Right atrium auricular region (tissue), 2 donors: ENCODE measurements at regions not wholly inside any gene's neighbourhood (a gene's known extent, or its start where the extent isn't known, plus 50 kb on each side); places are given as distances from the start of the nearest gene placed in this dataset.

ENCODE experiments used
- DNase-seq: peaks from one replicate; pipeline ENCODE4 v3.0.0-alpha.2; 2019; ENCODE audit warnings: low spot score
- H3K27ac ChIP-seq, 2 donors: fragments of 200-600 bp; sonication (generic); 1 replicate in 1 of 2; 2 replicates in 1 of 2; pipeline ENCODE4 v1.5.1; 2016 to 2019
- H3K27me3 ChIP-seq, 2 donors: fragments of 200-600 bp; sonication (generic); one replicate each; pipeline versions ENCODE4 v1.5.1 to v1.6.0; 2017 to 2019
- H3K36me3 ChIP-seq: fragments of 200-600 bp; sonication (generic); one replicate; pipeline ENCODE4 v1.5.1; 2016
- H3K4me1 ChIP-seq, 2 donors: fragments of 200-600 bp; sonication (generic); one replicate each; pipeline versions ENCODE4 v1.5.1 to v1.6.0; 2017 to 2019
- H3K4me3 ChIP-seq, 2 donors: fragments of 200-600 bp; sonication (generic); 1 replicate in 1 of 2; 2 replicates in 1 of 2; pipeline ENCODE4 v1.5.1; 2017 to 2019; ENCODE audit warnings: mild to moderate bottlenecking in 1 of 2, moderate library complexity in 1 of 2
- H3K9me3 ChIP-seq, 2 donors: fragments of 200-600 bp; sonication (generic); one replicate each; pipeline ENCODE4 v1.5.1; 2019
- CTCF ChIP-seq, 2 donors: fragments of 200-600 bp; sonication (generic); IDR thresholded peaks; one replicate each; pipeline ENCODE4 v1.5.1; 2019; ENCODE audit warnings: antibody characterized with exemption in 2 of 2

GRCh38 chr1:234898455-234899033 is 230.1 kb downstream of the TOMM20 start:
- Histone ChIP-seq H3K36me3 (no peaks in the 10 kb centered on the region), H3K27ac (peak overlapping the region; percentile 87 to 96), H3K4me1 (peaks cover 0 to 43% of the 10 kb centered on the region in 2 donors), H3K27me3 (no peaks in the 10 kb centered on the region), H3K9me3 (no peaks in the 10 kb centered on the region), H3K4me3 (no peak overlapping the region)
- TF ChIP-seq CTCF (IDR thresholded peaks at IDR 0.05): no peak
- no peak for DNase-seq

GRCh38 chr1:234897754-234898454 is 230.7 kb downstream of the TOMM20 start:
- Histone ChIP-seq H3K27ac (peak overlapping the region; percentile 87 to 96), H3K27me3 (no peaks in the 10 kb centered on the region), H3K36me3 (no peaks in the 10 kb centered on the region), H3K4me1 (peaks cover 0 to 47% of the 10 kb centered on the region in 2 donors), H3K4me3 (no peak overlapping the region), H3K9me3 (no peaks in the 10 kb centered on the region)
- no peak for DNase-seq
- no peak for TF ChIP-seq CTCF (IDR thresholded peaks at IDR 0.05)

GRCh38 chr1:234897390-234897749 is 231.3 kb downstream of the TOMM20 start:
- Histone ChIP-seq H3K9me3 (no peaks in the 10 kb centered on the region), H3K27ac (peak overlapping the region; percentile 87 to 96), H3K4me1 (peaks cover 0 to 47% of the 10 kb centered on the region in 2 donors), H3K36me3 (no peaks in the 10 kb centered on the region), H3K27me3 (no peaks in the 10 kb centered on the region), H3K4me3 (no peak overlapping the region)
- DNase-seq: no peak
- TF ChIP-seq CTCF (IDR thresholded peaks at IDR 0.05): no peak

GRCh38 chr1:234896477-234897389 is 231.9 kb downstream of the TOMM20 start:
- no peaks in the 10 kb centered on the region for H3K36me3 ChIP-seq
- peaks cover 0 to 47% of the 10 kb centered on the region in 2 donors for H3K4me1 ChIP-seq
- no peak overlapping the region for H3K4me3 ChIP-seq
- TF ChIP-seq CTCF (IDR thresholded peaks at IDR 0.05): no peak
- no peaks in the 10 kb centered on the region for H3K9me3 ChIP-seq
- H3K27ac ChIP-seq: peak overlapping the region; percentile 87 to 96
- no peaks in the 10 kb centered on the region for H3K27me3 ChIP-seq
- no peak for DNase-seq

GRCh38 chr1:234893725-234894630 is 234.7 kb downstream of the TOMM20 start:
- H3K27ac ChIP-seq: no peak overlapping the region
- DNase-seq: no peak
- no peak for TF ChIP-seq CTCF (IDR thresholded peaks at IDR 0.05)
- no peaks in the 10 kb centered on the region for H3K9me3 ChIP-seq
- H3K36me3 ChIP-seq: no peaks in the 10 kb centered on the region
- peaks cover 0 to 36% of the 10 kb centered on the region in 2 donors for H3K4me1 ChIP-seq
- no peaks in the 10 kb centered on the region for H3K27me3 ChIP-seq
- no peak overlapping the region for H3K4me3 ChIP-seq
